ENCODE measurements at regions not wholly inside any gene's neighbourhood (a gene's known extent, or its start where the extent isn't known, plus 50 kb on each side); places are given as distances from the start of the nearest gene placed in this dataset.

GRCh38 chr5:147045290-147045689 lies 166.7 kb upstream of the PPP2R2B start:
- Mint-ChIP-seq H3K36me3 (no peaks in the 10 kb centered on the region), H3K9me3 (no peaks in the 10 kb centered on the region), H3K4me1 (peaks cover 3% of the 10 kb centered on the region), H3K27ac (no peak overlapping the region), H3K4me3 (no peak overlapping the region), H3K27me3 (ENCODE audit: insufficient read depth, low read depth) (peaks cover 6% of the 10 kb centered on the region)
- no peak overlapping the region for H3K9ac ChIP-seq
- TF ChIP-seq EZH2phosphoT487 (IDR thresholded peaks at IDR 0.05): no peak
- TF ChIP-seq, protein P1, sequence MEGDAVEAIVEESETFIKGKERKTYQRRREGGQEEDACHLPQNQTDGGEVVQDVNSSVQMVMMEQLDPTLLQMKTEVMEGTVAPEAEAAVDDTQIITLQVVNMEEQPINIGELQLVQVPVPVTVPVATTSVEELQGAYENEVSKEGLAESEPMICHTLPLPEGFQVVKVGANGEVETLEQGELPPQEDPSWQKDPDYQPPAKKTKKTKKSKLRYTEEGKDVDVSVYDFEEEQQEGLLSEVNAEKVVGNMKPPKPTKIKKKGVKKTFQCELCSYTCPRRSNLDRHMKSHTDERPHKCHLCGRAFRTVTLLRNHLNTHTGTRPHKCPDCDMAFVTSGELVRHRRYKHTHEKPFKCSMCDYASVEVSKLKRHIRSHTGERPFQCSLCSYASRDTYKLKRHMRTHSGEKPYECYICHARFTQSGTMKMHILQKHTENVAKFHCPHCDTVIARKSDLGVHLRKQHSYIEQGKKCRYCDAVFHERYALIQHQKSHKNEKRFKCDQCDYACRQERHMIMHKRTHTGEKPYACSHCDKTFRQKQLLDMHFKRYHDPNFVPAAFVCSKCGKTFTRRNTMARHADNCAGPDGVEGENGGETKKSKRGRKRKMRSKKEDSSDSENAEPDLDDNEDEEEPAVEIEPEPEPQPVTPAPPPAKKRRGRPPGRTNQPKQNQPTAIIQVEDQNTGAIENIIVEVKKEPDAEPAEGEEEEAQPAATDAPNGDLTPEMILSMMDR (IDR thresholded peaks at IDR 0.05): no peak
- TF ChIP-seq EZH2 (IDR thresholded peaks at IDR 0.05): no peak
- no peaks in the 10 kb centered on the region for H3K4me1 ChIP-seq
- no peaks in the 10 kb centered on the region for H4K20me1 ChIP-seq (ENCODE audit: low read depth)
- no peaks in the 10 kb centered on the region for H3K27me3 ChIP-seq
- no peak for DNase-seq (ENCODE audit: low spot score)
- H3K27ac ChIP-seq: no peak overlapping the region
- no peak overlapping the region for H2AFZ ChIP-seq (replicated peaks)
- no peak overlapping the region for H3K4me2 ChIP-seq
- H3K79me2 ChIP-seq (ENCODE audit: low read depth): no peaks in the 10 kb centered on the region
- H3K4me3 ChIP-seq: no peak overlapping the region
- no peaks in the 10 kb centered on the region for H3K36me3 ChIP-seq
- no peaks in the 10 kb centered on the region for H3F3A ChIP-seq (ENCODE audit: low read depth)
- no peaks in the 10 kb centered on the region for H3K9me3 ChIP-seq (ENCODE audit: low read depth)

- no peak overlapping the region for H3K9ac ChIP-seq
- no peak overlapping the region for H3K27ac Mint-ChIP-seq
- H3K9me3 Mint-ChIP-seq: no peaks in the 10 kb centered on the region
- H3K4me1 Mint-ChIP-seq: peaks cover under 1% of the 10 kb centered on the region
- no peak overlapping the region for H3K4me3 Mint-ChIP-seq
- H3K79me2 ChIP-seq (ENCODE audit: low read depth): no peaks in the 10 kb centered on the region
- no peak overlapping the region for H2AFZ ChIP-seq (replicated peaks)
- H3K36me3 Mint-ChIP-seq: no peaks in the 10 kb centered on the region
- peaks cover 6% of the 10 kb centered on the region for H3K27me3 Mint-ChIP-seq (ENCODE audit: insufficient read depth, low read depth)
- no peak overlapping the region for H3K4me2 ChIP-seq
- H3K27me3 ChIP-seq: no peaks in the 10 kb centered on the region
- no peak overlapping the region for H3K4me3 ChIP-seq
- TF ChIP-seq EZH2 (IDR thresholded peaks at IDR 0.05) (no peak), EZH2phosphoT487 (IDR thresholded peaks at IDR 0.05) (no peak)
- TF ChIP-seq, protein P1 (IDR thresholded peaks at IDR 0.05): no peak
- no peaks in the 10 kb centered on the region for H3F3A ChIP-seq (ENCODE audit: low read depth)
- H3K36me3 ChIP-seq: no peaks in the 10 kb centered on the region
- H3K9me3 ChIP-seq (ENCODE audit: low read depth): no peaks in the 10 kb centered on the region
- H3K27ac ChIP-seq: no peak overlapping the region
- DNase-seq (ENCODE audit: low spot score): no peak
- H4K20me1 ChIP-seq (ENCODE audit: low read depth): no peaks in the 10 kb centered on the region
- H3K4me1 ChIP-seq: no peaks in the 10 kb centered on the region
Measured at GRCh38 chr5:147046281-147046680, 167.7 kb upstream of the PPP2R2B start.

GRCh38 chr5:147046894-147047293 lies 168.3 kb upstream of the PPP2R2B start:
- H3K27ac Mint-ChIP-seq: no peak overlapping the region
- no peaks in the 10 kb centered on the region for H3K27me3 ChIP-seq
- no peaks in the 10 kb centered on the region for H3K36me3 ChIP-seq
- H3K9me3 ChIP-seq (ENCODE audit: low read depth): no peaks in the 10 kb centered on the region
- DNase-seq (ENCODE audit: low spot score): no peak
- H2AFZ ChIP-seq (replicated peaks): no peak overlapping the region
- H3K36me3 Mint-ChIP-seq: no peaks in the 10 kb centered on the region
- TF ChIP-seq, protein P1 (IDR thresholded peaks at IDR 0.05): no peak
- TF ChIP-seq EZH2 (IDR thresholded peaks at IDR 0.05): no peak
- TF ChIP-seq EZH2phosphoT487 (IDR thresholded peaks at IDR 0.05): no peak
- H3F3A ChIP-seq (ENCODE audit: low read depth): no peaks in the 10 kb centered on the region
- H3K4me1 Mint-ChIP-seq: no peaks in the 10 kb centered on the region
- H3K27me3 Mint-ChIP-seq (ENCODE audit: insufficient read depth, low read depth): peaks cover 3% of the 10 kb centered on the region
- no peak overlapping the region for H3K4me2 ChIP-seq
- no peak overlapping the region for H3K9ac ChIP-seq
- no peaks in the 10 kb centered on the region for H3K79me2 ChIP-seq (ENCODE audit: low read depth)
- H3K27ac ChIP-seq: no peak overlapping the region
- no peaks in the 10 kb centered on the region for H4K20me1 ChIP-seq (ENCODE audit: low read depth)
- H3K4me3 Mint-ChIP-seq: no peak overlapping the region
- H3K4me1 ChIP-seq: no peaks in the 10 kb centered on the region
- no peaks in the 10 kb centered on the region for H3K9me3 Mint-ChIP-seq
- H3K4me3 ChIP-seq: no peak overlapping the region
